H1 (cell line): ENCODE measurements at regions not wholly inside any gene's neighbourhood (a gene's known extent, or its start where the extent isn't known, plus 50 kb on each side); places are given as distances from the start of the nearest gene placed in this dataset.

Experiments
- CTCF ChIA-PET: fragments of 300-600 bp; sonication (Branson Sonifier 250); formaldehyde crosslinking; loops from one replicate; lab custom pipeline; 2021; ENCODE audit not compliant: partially characterized antibody; lab: Charles Lee
- POLR2A ChIA-PET: fragments of 300-600 bp; sonication (Branson Sonifier 250); formaldehyde crosslinking; loops from one replicate; lab custom pipeline; 2021; ENCODE audit warnings: inconsistent platforms; ENCODE audit not compliant: partially characterized antibody; lab: Charles Lee
- DNase-seq, 2 experiments: peaks; one replicate each; pipeline versions ENCODE4 v3.0.0 to v3.0.0-alpha.2; 2010 to 2022; ENCODE audit warnings: low spot score in 2 of 2, low read depth in 1 of 2, mixed read lengths in 1 of 2
- FAIRE-seq: peaks from 2 replicates; lab custom pipeline; 2011; peaks lifted over from hg19 to GRCh38; lab: Jason Lieb, UNC
- H2AFZ ChIP-seq: 2 replicates; pipeline ENCODE4 v1.8.1; 2012; ENCODE audit warnings: low read length, inconsistent platforms
- H2AK5ac ChIP-seq: 2 replicates; pipeline ENCODE4 v1.6.1; 2013; ENCODE audit warnings: low read depth, low read length
- H2BK120ac ChIP-seq: replicated peaks from 2 replicates; pipeline ENCODE3; 2013; ENCODE audit warnings: low read depth, low read length, inconsistent platforms
- H2BK12ac ChIP-seq: 2 replicates; pipeline ENCODE4 v1.6.1; 2013; ENCODE audit warnings: low read depth, low read length
- H2BK15ac ChIP-seq: 2 replicates; pipeline ENCODE4 v1.6.1; 2013; ENCODE audit warnings: low read length
- H2BK20ac ChIP-seq: 2 replicates; pipeline ENCODE4 v1.6.1; 2013; ENCODE audit warnings: low read length
- H2BK5ac ChIP-seq: 2 replicates; pipeline ENCODE4 v1.6.1; 2013; ENCODE audit warnings: low read depth, low read length
- H3K14ac ChIP-seq: 2 replicates; pipeline ENCODE4 v1.6.1; 2013; ENCODE audit warnings: inconsistent platforms; ENCODE audit not compliant: insufficient read length
- H3K18ac ChIP-seq: 2 replicates; pipeline ENCODE4 v1.6.1; 2013; ENCODE audit warnings: low read length; ENCODE audit errors: extremely low read depth
- H3K23ac ChIP-seq: 2 replicates; pipeline ENCODE4 v1.6.1; 2013; ENCODE audit warnings: inconsistent platforms; ENCODE audit not compliant: insufficient read length
- H3K23me2 ChIP-seq: 2 replicates; pipeline ENCODE4 v1.6.1; 2013; ENCODE audit warnings: low read depth, low read length
- H3K27ac ChIP-seq: 2 replicates; pipeline ENCODE4 v1.6.1; 2011; ENCODE audit warnings: low read depth, low read length, inconsistent platforms
- H3K27me3 ChIP-seq, 4 experiments: replicated peaks in 1 of 4; 1 replicate in 1 of 4; 2 replicates in 3 of 4; pipeline versions ENCODE4 v1.6.1 to v1.8.1; 2011 to 2013; ENCODE audit warnings: low read length in 3 of 4, mild to moderate bottlenecking in 3 of 4, inconsistent platforms in 2 of 4, mixed read lengths in 2 of 4, moderate library complexity in 1 of 4; ENCODE audit not compliant: control insufficient read depth in 3 of 4, insufficient read depth in 3 of 4; ENCODE audit errors: extremely low read depth in 1 of 4
- H3K36me3 ChIP-seq, 4 experiments: 2 replicates each; pipeline versions ENCODE4 v1.6.1 to v1.8.1; 2011 to 2013; ENCODE audit warnings: mild to moderate bottlenecking in 4 of 4, low read length in 3 of 4, moderate library complexity in 2 of 4, control low read depth in 1 of 4, inconsistent platforms in 1 of 4; ENCODE audit not compliant: insufficient read depth in 4 of 4, control insufficient read depth in 2 of 4
- H3K4ac ChIP-seq: replicated peaks from 2 replicates; pipeline ENCODE3; 2013; ENCODE audit warnings: low read length, low read depth, mixed read lengths, inconsistent platforms; ENCODE audit not compliant: insufficient read length
- H3K4me1 ChIP-seq, 4 experiments: replicated peaks in 1 of 4; 1 replicate in 1 of 4; 2 replicates in 3 of 4; pipeline versions ENCODE4 v1.6.1 to v1.8.1; 2011 to 2013; ENCODE audit warnings: low read length in 3 of 4, inconsistent platforms in 2 of 4, mixed read lengths in 1 of 4; ENCODE audit not compliant: insufficient read depth in 4 of 4, control insufficient read depth in 3 of 4
- H3K4me2 ChIP-seq, 2 experiments: 2 replicates each; pipeline versions ENCODE4 v1.6.1 to v1.8.1; 2011 to 2013; ENCODE audit warnings: low read depth in 2 of 2, low read length in 2 of 2, control low read depth in 1 of 2, inconsistent platforms in 1 of 2, mild to moderate bottlenecking in 1 of 2; ENCODE audit not compliant: insufficient read depth in 1 of 2
- H3K4me3 ChIP-seq, 4 experiments: fragments of 200-600, 300-600 bp in 1 of 4; sonication (generic), shearing (Covaris generic), sonication (Bioruptor Twin) in 1 of 4; 2 replicates each; pipeline versions ENCODE4 v1.5.1 to v1.8.1; 2011 to 2016; ENCODE audit warnings: low read length in 4 of 4, low read depth in 3 of 4, control low read depth in 2 of 4, inconsistent platforms in 2 of 4, mild to moderate bottlenecking in 2 of 4, mixed read lengths in 1 of 4, moderate library complexity in 1 of 4; ENCODE audit not compliant: insufficient read depth in 2 of 4; ENCODE audit errors: extremely low read depth in 1 of 4
- H3K56ac ChIP-seq: replicated peaks from 2 replicates; pipeline ENCODE3; 2013; ENCODE audit warnings: low read depth, mild to moderate bottlenecking, mixed read lengths, low read length, inconsistent platforms; ENCODE audit not compliant: insufficient read length
- H3K79me1 ChIP-seq: 2 replicates; pipeline ENCODE4 v1.6.1; 2013; ENCODE audit warnings: low read depth, low read length, control low read depth
- H3K79me2 ChIP-seq, 2 experiments: 2 replicates each; pipeline versions ENCODE4 v1.6.1 to v1.8.1; 2012 to 2013; ENCODE audit warnings: low read length in 2 of 2, mild to moderate bottlenecking in 2 of 2, inconsistent platforms in 1 of 2; ENCODE audit not compliant: insufficient read depth in 2 of 2, control insufficient read depth in 1 of 2
- H3K9ac ChIP-seq, 4 experiments: replicated peaks in 1 of 4; 1 replicate in 1 of 4; 2 replicates in 3 of 4; pipeline versions ENCODE4 v1.6.1 to v1.8.1; 2011 to 2013; ENCODE audit warnings: low read depth in 3 of 4, low read length in 3 of 4, control low read depth in 2 of 4, mild to moderate bottlenecking in 2 of 4, moderate library complexity in 2 of 4, inconsistent platforms in 1 of 4; ENCODE audit errors: extremely low read depth in 1 of 4
- H3K9me3 ChIP-seq, 2 experiments: 2 replicates each; pipeline versions ENCODE4 v1.6.1 to v1.8.1; 2012 to 2013; ENCODE audit warnings: mild to moderate bottlenecking in 2 of 2, moderate library complexity in 2 of 2, control low read depth in 1 of 2, inconsistent platforms in 1 of 2, low read depth in 1 of 2, low read length in 1 of 2, mixed read lengths in 1 of 2; ENCODE audit not compliant: insufficient read depth in 2 of 2
- H4K20me1 ChIP-seq, 2 experiments: replicated peaks in 1 of 2; 2 replicates each; pipeline versions ENCODE3 to v1.8.1; 2011 to 2013; ENCODE audit warnings: inconsistent platforms in 2 of 2, low read length in 2 of 2, mild to moderate bottlenecking in 1 of 2; ENCODE audit not compliant: insufficient read depth in 2 of 2, control insufficient read depth in 1 of 2
- H4K5ac ChIP-seq: 2 replicates; pipeline ENCODE4 v1.6.1; 2013; ENCODE audit warnings: low read length, low read depth, mixed read lengths, inconsistent platforms; ENCODE audit not compliant: insufficient read length
- H4K8ac ChIP-seq: 2 replicates; pipeline ENCODE4 v1.8.0; 2013; ENCODE audit warnings: mild to moderate bottlenecking, moderate library complexity, low read length, inconsistent platforms; ENCODE audit not compliant: insufficient read depth; ENCODE audit errors: extremely low read depth
- H4K91ac ChIP-seq: replicated peaks from 2 replicates; pipeline ENCODE3; 2013; ENCODE audit warnings: low read length, mixed read lengths, inconsistent platforms; ENCODE audit not compliant: insufficient read length
- BACH1 ChIP-seq: IDR thresholded peaks from 2 replicates; pipeline ENCODE4 v1.6.1; 2012; ENCODE audit warnings: low read length, improper control_type of control experiment
- BCL11A ChIP-seq, 2 experiments: IDR thresholded peaks; one replicate each; pipeline ENCODE4 v1.6.1; 2011; ENCODE audit warnings: low read depth in 2 of 2, low read length in 2 of 2, mild to moderate bottlenecking in 2 of 2
- E2F6 ChIP-seq: IDR thresholded peaks from 2 replicates; pipeline ENCODE4 v1.6.1; 2012; ENCODE audit warnings: inconsistent platforms
- EP300 ChIP-seq, 2 experiments: IDR thresholded peaks; 1 replicate in 1 of 2; 2 replicates in 1 of 2; pipeline ENCODE4 v1.6.1; 2011 to 2012; ENCODE audit warnings: low read depth in 2 of 2, low read length in 2 of 2, mild to moderate bottlenecking in 2 of 2, borderline replicate concordance in 1 of 2, inconsistent platforms in 1 of 2, moderate library complexity in 1 of 2
- GABPA ChIP-seq: IDR thresholded peaks from 2 replicates; pipeline ENCODE4 v1.6.1; 2011; ENCODE audit warnings: mild to moderate bottlenecking, low read length, moderate library complexity, borderline replicate concordance; ENCODE audit not compliant: insufficient read depth
- JUND ChIP-seq: IDR thresholded peaks from 2 replicates; pipeline ENCODE4 v1.6.1; 2011; ENCODE audit warnings: mild to moderate bottlenecking, improper control_type of control experiment, low read length
- POLR2A ChIP-seq, 2 experiments: IDR thresholded peaks; 1 replicate in 1 of 2; 2 replicates in 1 of 2; pipeline ENCODE4 v1.6.1; 2011; ENCODE audit warnings: low read depth in 2 of 2, low read length in 2 of 2, mild to moderate bottlenecking in 2 of 2; ENCODE audit errors: control extremely low read depth in 1 of 2
- RBBP5 ChIP-seq: IDR thresholded peaks from 2 replicates; pipeline ENCODE4 v1.7.1; 2012; ENCODE audit warnings: low read depth, mild to moderate bottlenecking, inconsistent platforms, low read length, moderate library complexity, borderline replicate concordance
- SP1 ChIP-seq: IDR thresholded peaks from 2 replicates; pipeline ENCODE4 v1.6.1; 2011; ENCODE audit warnings: low read depth, low read length
- SP4 ChIP-seq: IDR thresholded peaks from 2 replicates; pipeline ENCODE4 v1.6.1; 2012; ENCODE audit warnings: low read length, inconsistent platforms
- TBP ChIP-seq: IDR thresholded peaks from 2 replicates; pipeline ENCODE4 v1.6.1; 2011; ENCODE audit warnings: low read depth, low read length, improper control_type of control experiment
- TEAD4 ChIP-seq: IDR thresholded peaks from 2 replicates; pipeline ENCODE4 v1.6.1; 2012; ENCODE audit warnings: low read depth, low read length, inconsistent platforms, mixed read lengths
- USF2 ChIP-seq: IDR thresholded peaks from 2 replicates; pipeline ENCODE4 v1.6.1; 2011; ENCODE audit warnings: low read length, improper control_type of control experiment
- WGBS, 2 experiments: shearing (Covaris generic) in 1 of 2; methylation state at CpG; one replicate each; pipeline versions ENCODE4 v1.1.6 to v1.1.7; 2013 to 2015; ENCODE audit warnings: low lambda C conversion rate in 2 of 2, mixed read lengths in 2 of 2, inconsistent platforms in 1 of 2, low coverage in 1 of 2, missing lambda C conversion rate in 1 of 2; ENCODE audit not compliant: insufficient replicate concordance in 2 of 2, insufficient coverage in 1 of 2, insufficient read length in 1 of 2; ENCODE audit errors: extremely low coverage in 1 of 2, missing lambda C conversion rate in 1 of 2; 5-methylcytosine and 5-hydroxymethylcytosine counted together

- Histone ChIP-seq H2BK120ac (no peak overlapping the region), H2BK5ac (no peak overlapping the region), H4K5ac (no peak overlapping the region), H2BK20ac (no peak overlapping the region), H4K91ac (no peak overlapping the region), H4K8ac (no peak overlapping the region), H3K79me1 (no peaks in the 10 kb centered on the region), H3K56ac (no peak overlapping the region), H3K9me3 (no peaks in the 10 kb centered on the region), H3K18ac (no peak overlapping the region), H2BK15ac (no peak overlapping the region), H3K23me2 (no peaks in the 10 kb centered on the region), H3K36me3 (peaks cover 0 to 2% (median 0%) of the 10 kb centered on the region in 4 experiments; a peak in 1 of 8 replicates), H3K4me3 (no peak overlapping the region), H3K27ac (no peak overlapping the region), H3K14ac (no peak overlapping the region), H3K4me1 (no peaks in the 10 kb centered on the region), H2AK5ac (no peak overlapping the region), H2BK12ac (no peak overlapping the region), H3K23ac (no peak overlapping the region), H3K4ac (no peak overlapping the region), H3K9ac (no peak overlapping the region), H3K79me2 (no peaks in the 10 kb centered on the region), H3K27me3 (no peaks in the 10 kb centered on the region), H3K4me2 (no peak overlapping the region), H4K20me1 (no peaks in the 10 kb centered on the region), H2AFZ (no peak overlapping the region)
- 90% methylated on average over 5 of the region's 5 CpGs; no CpG with 5 or more reads in 1 of the 2 experiments for WGBS, 2 experiments
- DNase-seq (no peak), FAIRE-seq (no peak)
- POLR2A ChIA-PET, result no interaction called here
- CTCF ChIA-PET, result interaction anchor here (0.6 kb wide), 1 partner anchor 910 kb away, joined by 3 read pairs; no protein-coding TSS in a partner anchor
- TF ChIP-seq BCL11A (IDR thresholded peaks at IDR 0.05; ENCODE audit: low read depth in 2 of 2, low read length in 2 of 2), result no peak
- TF ChIP-seq POLR2A (IDR thresholded peaks at IDR 0.05; ENCODE audit: control extremely low read depth in 1 of 2, low read depth in 2 of 2, low read length in 2 of 2), result no peak
- no peak for TF ChIP-seq SP4
- no peak for TF ChIP-seq E2F6
- no peak for TF ChIP-seq TBP
- no peak for TF ChIP-seq JUND
- TF ChIP-seq EP300 (IDR thresholded peaks at IDR 0.05; ENCODE audit: borderline replicate concordance in 1 of 2, low read depth in 2 of 2, low read length in 2 of 2), result no peak
- no peak for TF ChIP-seq RBBP5
- TF ChIP-seq USF2, result no peak
- no peak for TF ChIP-seq TEAD4
- no peak for TF ChIP-seq GABPA
- no peak for TF ChIP-seq BACH1
- TF ChIP-seq SP1, result no peak
These were observed 918.1 kb upstream of the MBL2 start for GRCh38 chr10:53690524-53691240.
